Caco-2 (cell line): ENCODE measurements at regions not wholly inside any gene's neighbourhood (a gene's known extent, or its start where the extent isn't known, plus 50 kb on each side); places are given as distances from the start of the nearest gene placed in this dataset.

Experiments used
- BruUV-seq: library from RNA; stranded (reverse); fragments of 400-500 nt; replicated peaks from 2 replicates; lab custom pipeline; 2021; lab: Mats Ljungman, UMichigan
- CTCF ChIA-PET: fragments of 300-600 bp; sonication (Branson Sonifier 250); formaldehyde crosslinking; loops from one replicate; lab custom pipeline; 2022; ENCODE audit warnings: antibody characterized with exemption; lab: Charles Lee
- POLR2A ChIA-PET: fragments of 300-600 bp; sonication (Branson Sonifier 250); formaldehyde crosslinking; loops from one replicate; lab custom pipeline; 2022; ENCODE audit warnings: antibody characterized with exemption; lab: Charles Lee
- DNase-seq, 2 experiments: peaks; one replicate each; pipeline versions ENCODE4 v3.0.0 to v3.0.0-alpha.2; 2020 to 2022
- H3K27me3 ChIP-seq: replicated peaks from 2 replicates; pipeline ENCODE4 v1.6.0; 2011; ENCODE audit warnings: low read length; ENCODE audit not compliant: control insufficient read depth, insufficient read depth
- H3K36me3 ChIP-seq: 2 replicates; pipeline ENCODE4 v1.5.1; 2011; ENCODE audit warnings: low read length; ENCODE audit not compliant: control insufficient read depth, insufficient read depth
- H3K4me1 ChIP-seq: fragments of 250-450 bp; sonication (Bioruptor Pico); 2 replicates; pipeline ENCODE4 v1.5.1; 2020; ENCODE audit warnings: mild to moderate bottlenecking
- H3K4me3 ChIP-seq: 2 replicates; pipeline ENCODE4 v1.5.1; 2011; ENCODE audit warnings: low read depth, mild to moderate bottlenecking, control low read depth, low read length
- H3K9me3 ChIP-seq: fragments of 250-450 bp; sonication (Bioruptor Pico); 2 replicates; pipeline ENCODE4 v1.5.1; 2020; ENCODE audit warnings: mild to moderate bottlenecking, moderate library complexity
- H3K27ac Mint-ChIP-seq: one replicate; pipeline ENCODE4 v1.8.0; 2022; ENCODE audit warnings: mixed read lengths; ENCODE audit not compliant: unreplicated experiment
- H3K27me3 Mint-ChIP-seq: one replicate; pipeline ENCODE4 v1.8.0; 2022; ENCODE audit warnings: mixed read lengths; ENCODE audit not compliant: insufficient read depth, unreplicated experiment
- H3K36me3 Mint-ChIP-seq: one replicate; pipeline ENCODE4 v1.8.0; 2022; ENCODE audit warnings: mild to moderate bottlenecking, mixed read lengths; ENCODE audit not compliant: insufficient read depth, unreplicated experiment
- H3K4me1 Mint-ChIP-seq: one replicate; pipeline ENCODE4 v1.8.0; 2022; ENCODE audit warnings: low read depth, mixed read lengths; ENCODE audit not compliant: unreplicated experiment
- H3K4me3 Mint-ChIP-seq: one replicate; pipeline ENCODE4 v1.8.0; 2022; ENCODE audit warnings: mild to moderate bottlenecking, moderate library complexity, mixed read lengths; ENCODE audit not compliant: unreplicated experiment
- H3K9me3 Mint-ChIP-seq: one replicate; pipeline ENCODE4 v1.8.0; 2022; ENCODE audit warnings: mixed read lengths; ENCODE audit not compliant: unreplicated experiment
- CTCF ChIP-seq, 2 experiments: fragments of 200-600 bp in 1 of 2; IDR thresholded peaks; 1 replicate in 1 of 2; 2 replicates in 1 of 2; pipeline versions ENCODE4 v1.5.1 to v1.8.0; 2011 to 2022; ENCODE audit warnings: antibody characterized with exemption in 1 of 2, control low read depth in 1 of 2, inconsistent platforms in 1 of 2, low read depth in 1 of 2, low read length in 1 of 2, mild to moderate bottlenecking in 1 of 2, moderate library complexity in 1 of 2; ENCODE audit not compliant: insufficient read depth in 1 of 2, severe bottlenecking in 1 of 2, unreplicated experiment in 1 of 2
- intact Hi-C: fragments of 100-400 bp; cut with micrococcal nuclease; formaldehyde crosslinking; loops from one replicate; pipeline ENCODE4 v1.10.0; 2022; ENCODE audit not compliant: unreplicated experiment

GRCh38 chr9:115275753-115276152, 157.8 kb upstream of the TNC start:
- CTCF ChIA-PET, result no interaction called here
- H3K27me3 ChIP-seq, result no peaks in the 10 kb centered on the region

GRCh38 chr9:115276621-115277020, 158.7 kb upstream of the TNC start:
- intact Hi-C loops, result no loop called here
- H3K4me1 ChIP-seq, result no peaks in the 10 kb centered on the region
- no peaks in the 10 kb centered on the region for H3K27me3 ChIP-seq
- no peaks in the 10 kb centered on the region for H3K9me3 ChIP-seq
- no peaks in the 10 kb centered on the region for H3K36me3 ChIP-seq
- Mint-ChIP-seq H3K4me3 (no peak overlapping the region), H3K27me3 (no peaks in the 10 kb centered on the region), H3K9me3 (no peaks in the 10 kb centered on the region), H3K4me1 (no peaks in the 10 kb centered on the region), H3K27ac (no peak overlapping the region), H3K36me3 (no peaks in the 10 kb centered on the region)
- no peak for DNase-seq
- BruUV-seq, result no TSS peak
- H3K4me3 ChIP-seq, result no peak overlapping the region
- no peak for TF ChIP-seq CTCF (IDR thresholded peaks at IDR 0.05; ENCODE audit: insufficient read depth in 1 of 2, low read depth in 1 of 2, low read length in 1 of 2, severe bottlenecking in 1 of 2, unreplicated experiment in 1 of 2)
- CTCF ChIA-PET, result no interaction called here
- POLR2A ChIA-PET, result no interaction called here

More at GRCh38 chr9:115275753-115276152, 157.8 kb upstream of the TNC start:
- Mint-ChIP-seq H3K4me3 (no peak overlapping the region), H3K27ac (no peak overlapping the region), H3K27me3 (no peaks in the 10 kb centered on the region), H3K9me3 (no peaks in the 10 kb centered on the region), H3K4me1 (no peaks in the 10 kb centered on the region), H3K36me3 (no peaks in the 10 kb centered on the region)
- H3K4me1 ChIP-seq, result no peaks in the 10 kb centered on the region
- DNase-seq, result no peak
- BruUV-seq, result no TSS peak
- H3K4me3 ChIP-seq, result no peak overlapping the region
- TF ChIP-seq CTCF (IDR thresholded peaks at IDR 0.05; ENCODE audit: insufficient read depth in 1 of 2, low read depth in 1 of 2, low read length in 1 of 2, severe bottlenecking in 1 of 2, unreplicated experiment in 1 of 2), result no peak
- POLR2A ChIA-PET, result no interaction called here
- no peaks in the 10 kb centered on the region for H3K36me3 ChIP-seq
- intact Hi-C loops, result no loop called here
- no peaks in the 10 kb centered on the region for H3K9me3 ChIP-seq

- H3K36me3 ChIP-seq, result no peaks in the 10 kb centered on the region
- no peak for TF ChIP-seq CTCF (IDR thresholded peaks at IDR 0.05; ENCODE audit: insufficient read depth in 1 of 2, low read depth in 1 of 2, low read length in 1 of 2, severe bottlenecking in 1 of 2, unreplicated experiment in 1 of 2)
- Mint-ChIP-seq H3K27me3 (no peaks in the 10 kb centered on the region), H3K4me3 (no peak overlapping the region), H3K9me3 (no peaks in the 10 kb centered on the region), H3K36me3 (no peaks in the 10 kb centered on the region), H3K27ac (no peak overlapping the region), H3K4me1 (no peaks in the 10 kb centered on the region)
- DNase-seq, result no peak
- POLR2A ChIA-PET, result no interaction called here
- BruUV-seq, result no TSS peak
- no peaks in the 10 kb centered on the region for H3K9me3 ChIP-seq
- intact Hi-C loops, result no loop called here
- no peak overlapping the region for H3K4me3 ChIP-seq
- H3K27me3 ChIP-seq, result no peaks in the 10 kb centered on the region
- CTCF ChIA-PET, result no interaction called here
- no peaks in the 10 kb centered on the region for H3K4me1 ChIP-seq
These were observed 159.3 kb upstream of the TNC start for GRCh38 chr9:115277301-115277700.
